GM19397 (cell line): ENCODE measurements at regions not wholly inside any gene's neighbourhood (a gene's known extent, or its start where the extent isn't known, plus 50 kb on each side); places are given as distances from the start of the nearest gene placed in this dataset.
"Not testable (repeated sequence)": the region's sequence is repeated elsewhere in the genome, so short reads cannot be mapped to it uniquely, and the experiment has no call there.

Source experiments
- ATAC-seq: cut with Tn5 transposase; IDR thresholded peaks from one replicate; pipeline ENCODE4 v1.9.1; 2021; ENCODE audit warnings: mild to moderate bottlenecking, moderate library complexity; ENCODE audit not compliant: unreplicated experiment

DNA sequence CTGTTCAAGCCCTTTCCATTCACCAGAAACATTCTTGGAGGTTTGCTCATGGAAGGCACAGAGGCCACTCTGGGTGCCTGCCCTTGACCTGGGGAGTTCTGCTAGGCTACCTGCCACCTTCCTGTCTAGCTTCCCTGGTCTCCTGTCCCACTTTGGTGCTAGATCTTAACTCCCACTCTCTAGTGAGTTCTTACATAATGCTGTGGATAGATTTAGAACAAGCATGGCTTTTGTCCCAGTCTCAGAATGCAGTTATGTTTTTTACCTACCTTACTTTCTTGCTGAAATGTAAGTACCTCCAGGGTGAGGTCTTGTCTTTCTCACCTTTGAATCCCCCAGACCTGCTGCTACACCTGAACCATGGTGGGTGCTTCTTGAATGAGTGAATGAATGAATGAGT lies 1252.3 kb downstream of the TYW1 start:
- ATAC-seq: no peak

- no peak for ATAC-seq
These were observed 1253.0 kb downstream of the TYW1 start for GRCh38 chr7:68249611-68250010.

- no peak for ATAC-seq
These were observed 1253.5 kb downstream of the TYW1 start for GRCh38 chr7:68250143-68250542.

DNA sequence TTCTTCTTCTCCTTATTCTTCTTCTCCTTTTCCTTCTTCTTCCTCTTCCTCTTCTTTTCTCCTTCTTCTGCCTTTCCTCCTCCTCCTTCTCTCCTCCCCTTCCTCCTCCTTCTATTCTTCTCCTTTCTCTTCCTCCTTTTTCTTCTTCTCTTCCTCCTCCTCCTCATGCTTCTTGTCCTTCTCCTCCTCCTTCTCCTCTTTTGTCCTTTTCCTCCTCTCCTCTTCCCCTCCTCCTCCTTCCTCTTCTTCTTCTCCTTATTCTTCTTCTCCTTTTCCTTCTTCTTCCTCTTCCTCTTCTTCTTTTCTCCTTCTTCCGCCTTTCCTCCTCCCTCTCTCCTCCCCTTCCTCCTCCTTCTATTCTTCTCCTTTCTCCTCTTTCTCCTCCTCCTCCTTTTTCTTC lies 1258.2 kb downstream of the TYW1 start:
- not testable (repeated sequence) for ATAC-seq

DNA sequence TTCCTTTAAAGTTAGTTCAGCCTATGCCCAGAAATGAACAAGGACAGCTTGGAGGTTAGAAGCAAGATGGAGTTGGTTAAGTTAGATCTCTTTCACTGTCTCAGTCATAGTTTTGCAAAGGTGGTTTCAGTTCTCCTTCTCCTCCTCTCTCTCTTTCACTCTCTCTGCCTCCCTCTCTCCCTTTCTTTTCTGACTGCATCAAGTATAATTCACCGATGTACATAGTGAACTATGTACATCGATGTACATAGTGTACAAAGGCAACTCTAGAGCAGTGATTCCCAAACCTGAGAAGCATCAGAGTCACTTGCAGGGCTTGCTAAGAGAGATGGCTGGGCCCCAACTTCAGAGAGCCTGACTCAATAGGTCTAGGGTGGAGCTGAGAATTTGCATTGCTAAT lies 1259.7 kb downstream of the TYW1 start:
- ATAC-seq: no peak

DNA sequence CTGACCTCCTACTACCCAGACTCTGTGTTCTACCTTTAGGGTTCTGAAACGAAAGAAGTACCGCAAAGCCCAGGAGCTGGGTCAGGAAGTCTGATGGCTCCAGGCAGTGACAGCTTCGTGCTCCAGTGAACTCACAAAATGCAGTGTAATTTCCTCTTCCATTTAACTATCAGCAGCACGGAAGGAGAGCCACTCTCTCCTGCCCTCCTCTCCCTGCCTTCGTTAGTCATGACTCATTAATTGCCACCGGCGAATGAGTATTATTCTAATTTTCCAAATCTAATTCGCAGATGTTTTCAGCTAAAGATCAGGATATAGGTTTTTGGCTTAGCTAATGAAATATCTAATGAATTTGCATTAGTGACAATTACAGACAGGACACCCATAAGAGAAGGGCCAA lies 1262.0 kb downstream of the TYW1 start:
- no peak for ATAC-seq

DNA sequence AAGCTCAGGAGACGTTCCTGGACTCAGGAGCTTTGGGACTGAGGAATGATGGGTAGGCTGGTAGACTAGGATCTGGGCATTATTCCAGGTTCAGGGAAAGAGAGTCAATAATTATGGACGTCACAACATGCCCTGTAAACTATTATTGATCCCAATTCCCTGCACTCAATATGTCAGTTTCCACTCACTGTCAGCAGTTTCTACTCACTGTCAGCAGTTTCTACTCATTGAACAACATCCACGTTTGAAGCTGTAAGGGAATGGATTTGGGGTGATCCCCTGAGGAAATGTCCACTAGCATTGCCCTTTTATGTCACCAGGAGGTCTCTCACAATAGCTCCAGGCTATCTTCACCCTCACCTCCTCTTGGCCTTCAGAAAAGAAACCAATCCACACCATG lies 1268.6 kb downstream of the TYW1 start:
- ATAC-seq: no peak

DNA sequence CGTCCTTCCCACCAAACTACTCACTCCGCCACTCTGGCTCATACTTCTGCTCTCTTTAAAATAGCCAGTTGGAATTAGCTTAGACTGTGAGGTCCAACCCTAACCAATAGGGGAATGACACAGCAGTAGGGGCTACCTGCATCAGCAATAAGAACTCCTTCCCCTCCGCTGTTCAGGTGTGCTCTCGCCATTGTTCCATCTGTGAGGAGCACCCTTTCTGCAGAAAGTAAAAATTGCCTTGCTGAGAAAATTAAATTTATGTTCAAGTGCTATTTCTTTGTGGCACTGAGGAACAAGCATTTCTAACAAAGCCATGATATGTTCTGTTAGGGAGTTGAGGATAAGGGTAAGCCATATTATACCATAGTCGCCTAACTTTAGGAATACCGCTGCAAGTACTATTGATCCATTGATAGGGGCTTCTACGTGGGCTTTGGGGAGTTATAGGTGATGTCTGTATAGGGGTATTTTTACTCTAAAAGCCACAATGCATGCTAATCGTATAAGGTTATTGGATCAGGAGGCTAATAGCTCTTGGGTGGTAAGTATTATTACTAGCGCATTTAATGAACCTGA lies 1269.5 kb downstream of the TYW1 start:
- no peak for ATAC-seq

DNA sequence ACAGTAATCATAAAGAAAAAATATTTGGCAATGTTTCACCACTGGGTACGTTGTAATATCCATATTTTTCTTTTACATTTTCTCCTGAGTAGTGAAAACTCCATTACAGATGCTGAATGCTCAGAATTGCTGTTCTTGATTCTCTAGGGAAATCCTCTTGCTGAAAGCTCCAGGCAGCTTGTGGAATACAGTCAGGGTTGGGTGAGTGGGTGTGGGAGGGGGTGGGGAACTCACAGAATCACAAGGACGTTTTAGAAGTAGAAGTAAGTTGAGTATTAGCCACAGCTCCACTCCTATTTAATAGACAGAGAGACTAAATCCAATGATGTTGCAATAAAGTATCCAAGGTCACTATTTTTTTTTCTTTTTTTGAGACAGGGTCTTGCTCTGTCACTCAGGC lies 1270.9 kb downstream of the TYW1 start:
- ATAC-seq: no peak

DNA sequence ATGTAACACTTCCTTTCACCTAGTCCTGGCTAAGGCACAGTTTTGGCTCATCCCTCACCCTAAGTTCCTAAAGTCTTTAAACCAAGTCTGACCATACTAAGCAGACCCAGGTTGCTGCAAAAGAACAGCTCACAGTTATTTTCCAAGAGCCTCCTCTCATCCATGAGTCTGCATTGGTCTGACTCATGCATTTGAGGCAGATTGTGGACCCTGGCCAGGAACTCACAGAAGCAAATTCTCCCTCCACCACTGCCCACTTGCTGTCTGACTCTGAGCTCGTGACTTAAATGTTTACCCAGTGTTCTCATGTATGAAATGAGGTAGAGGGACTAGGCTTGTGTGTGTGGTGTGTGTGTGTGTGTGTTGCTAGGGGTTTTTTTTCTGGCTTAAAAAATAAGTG lies 1272.8 kb downstream of the TYW1 start:
- no peak for ATAC-seq

DNA sequence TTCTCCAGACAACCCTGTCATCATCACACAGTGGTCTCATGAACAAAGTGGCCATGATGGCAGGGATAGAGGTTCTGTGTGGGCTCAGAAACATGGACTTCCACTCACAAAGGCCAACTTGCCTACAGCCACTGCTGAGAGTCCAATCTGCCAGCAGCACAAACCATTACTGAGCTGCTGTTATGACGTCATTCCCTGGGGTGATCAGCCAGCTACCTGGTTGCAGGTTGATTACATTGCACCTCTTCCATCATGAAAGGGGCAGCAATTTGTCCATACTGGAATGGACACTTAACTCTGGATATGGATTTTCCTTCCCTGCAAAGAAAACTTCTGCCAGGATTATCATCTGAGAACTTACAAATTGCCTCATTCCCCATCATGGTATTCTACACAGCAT lies 1275.9 kb downstream of the TYW1 start:
- no peak for ATAC-seq

DNA sequence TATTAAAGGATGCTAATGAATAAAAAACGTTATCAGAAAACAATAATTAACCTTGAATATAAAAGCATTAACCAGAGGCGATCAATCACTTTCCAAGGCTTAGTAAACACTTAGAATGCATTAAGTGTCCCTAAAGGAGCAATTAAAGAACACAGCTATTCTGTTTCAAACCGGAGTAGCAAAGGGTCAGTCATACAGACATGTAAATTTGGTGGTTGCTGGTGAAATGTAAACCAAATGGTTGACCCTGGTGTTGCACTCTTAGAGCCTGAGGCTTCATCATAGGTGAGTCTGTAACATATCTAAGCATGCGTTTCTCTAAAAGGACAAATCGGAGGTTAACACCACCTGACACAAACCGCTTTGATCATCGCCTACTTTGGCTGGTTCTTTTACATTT lies 1280.1 kb downstream of the TYW1 start:
- no peak for ATAC-seq

- ATAC-seq: no peak
These were observed 1283.3 kb downstream of the TYW1 start for GRCh38 chr7:68279827-68280400.

DNA sequence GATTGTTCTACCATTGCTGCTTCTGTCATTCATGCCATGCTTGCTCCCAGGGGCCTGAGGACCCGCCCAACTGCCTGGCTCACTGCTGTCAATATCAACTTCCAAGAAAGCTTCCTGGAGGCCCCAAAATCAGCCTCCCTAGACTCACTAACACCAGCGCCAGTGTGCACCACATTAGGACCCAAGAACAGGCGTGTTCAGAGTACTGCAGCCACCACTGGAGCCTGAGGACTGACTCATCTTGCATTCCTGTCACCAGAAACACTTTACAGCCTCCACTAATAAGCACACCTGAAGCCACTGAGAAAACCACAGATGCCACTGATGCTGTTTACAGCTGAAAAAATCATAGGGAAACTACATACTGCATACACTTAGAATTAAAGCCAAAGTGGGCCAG lies 1284.3 kb downstream of the TYW1 start:
- no peak for ATAC-seq

GRCh38 chr7:68288144-68288593 lies 1291.5 kb downstream of the TYW1 start:
- no peak for ATAC-seq

- no peak for ATAC-seq
These were observed 1295.1 kb downstream of the TYW1 start for GRCh38 chr7:68291710-68292109.

DNA sequence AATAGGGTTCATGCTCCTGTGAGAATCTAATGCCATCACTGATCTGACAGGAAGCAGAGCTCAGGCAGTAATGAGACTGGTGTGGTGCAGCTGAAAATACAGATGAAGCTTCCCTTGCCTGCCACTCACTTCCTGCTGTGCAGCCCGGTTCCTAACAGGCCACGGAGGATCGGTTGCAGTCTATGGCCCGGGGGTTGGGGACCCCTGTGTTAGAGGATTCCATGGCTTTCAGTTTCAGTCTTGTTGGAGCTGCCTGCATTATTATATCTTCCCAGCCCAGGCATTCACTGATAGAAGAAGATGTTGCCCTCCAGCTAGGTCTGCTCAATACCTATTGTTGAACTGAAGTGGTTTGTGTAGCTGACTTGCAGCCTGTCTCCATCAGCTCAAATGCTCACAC lies 1298.8 kb downstream of the TYW1 start:
- ATAC-seq: no peak

GRCh38 chr7:68304536-68304935 lies 1293.7 kb upstream of the AUTS2 start:
- no peak for ATAC-seq

DNA sequence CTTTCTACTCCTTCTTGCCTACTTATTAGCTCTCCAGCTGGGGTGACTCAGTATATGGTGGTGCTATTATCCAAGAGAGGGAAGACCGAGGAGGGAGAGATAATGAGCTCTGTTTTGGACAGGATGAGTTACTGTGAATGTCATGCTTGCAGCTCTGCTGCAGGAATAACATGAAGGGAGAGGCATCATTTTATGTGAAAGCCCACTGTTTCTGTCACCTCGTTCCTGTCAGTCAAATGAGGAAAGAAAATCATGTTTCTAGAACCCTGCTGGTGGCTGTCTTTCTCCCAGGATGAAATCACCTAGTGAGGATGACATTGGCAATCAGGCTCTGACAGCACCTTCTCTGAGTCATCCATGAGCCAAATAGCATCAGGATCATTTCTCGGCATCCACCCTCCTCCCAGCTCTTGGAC lies 1291.6 kb upstream of the AUTS2 start:
- no peak for ATAC-seq

DNA sequence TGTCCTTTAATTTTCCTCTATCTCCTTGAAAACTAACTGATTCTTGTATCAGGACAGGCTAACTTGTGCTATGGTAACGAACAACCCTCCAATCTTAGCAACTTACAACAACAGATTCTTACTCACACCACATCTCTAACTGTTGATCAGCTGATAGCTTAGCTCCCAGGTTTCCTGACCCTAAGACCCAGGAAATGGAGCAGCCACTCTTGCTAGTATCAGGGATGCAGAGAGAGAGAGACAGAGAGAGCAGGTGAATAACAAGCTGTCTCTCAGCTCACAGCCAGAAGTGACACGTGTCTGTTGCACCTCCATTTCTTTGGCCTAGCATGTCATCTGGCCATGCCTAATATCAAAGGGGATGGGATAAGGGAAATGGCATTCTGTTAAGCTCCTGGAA lies 1289.0 kb upstream of the AUTS2 start:
- ATAC-seq: no peak

GRCh38 chr7:68309806-68310205 lies 1288.5 kb upstream of the AUTS2 start:
- no peak for ATAC-seq

DNA sequence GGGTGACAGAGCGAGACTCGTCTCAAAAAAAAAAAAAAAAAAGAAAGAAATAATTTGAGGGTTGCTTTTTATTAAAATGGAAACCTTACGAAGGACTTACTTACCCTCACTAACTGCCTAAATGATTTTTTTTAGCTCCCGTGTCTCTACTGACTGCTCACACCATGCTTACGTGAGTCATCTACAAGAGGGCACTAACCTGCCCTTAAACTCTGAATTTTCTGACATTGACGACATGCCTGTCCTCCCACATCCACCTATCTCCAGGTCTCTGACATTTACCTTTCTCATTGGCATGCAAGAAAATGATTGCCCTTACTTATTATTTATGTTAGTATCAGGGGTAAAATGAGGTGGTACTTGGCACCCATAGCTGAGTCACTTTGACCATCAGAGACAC lies 1286.3 kb upstream of the AUTS2 start:
- no peak for ATAC-seq

DNA sequence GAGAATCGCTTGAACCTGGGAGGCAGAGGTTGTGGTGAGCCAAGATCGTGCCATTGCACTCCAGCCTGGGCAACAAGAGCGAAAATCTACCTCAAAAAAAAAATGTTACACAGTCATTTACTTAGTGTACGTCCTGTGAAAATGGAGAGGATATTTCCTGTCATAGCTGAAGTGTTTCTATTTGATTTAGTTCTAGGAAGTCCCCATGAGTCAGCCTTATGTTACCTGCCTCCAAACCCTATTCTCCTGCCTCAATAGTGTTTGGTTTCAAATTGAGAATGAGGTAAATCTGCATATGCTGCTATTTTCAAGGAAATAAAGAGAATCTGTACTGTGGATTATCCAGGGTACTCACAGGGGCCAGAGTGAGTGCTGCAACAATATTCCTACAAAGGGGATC lies 1284.5 kb upstream of the AUTS2 start:
- no peak for ATAC-seq
